Hepatocyte (in vitro differentiated cells): ENCODE measurements at regions not wholly inside any gene's neighbourhood (a gene's known extent, or its start where the extent isn't known, plus 50 kb on each side); places are given as distances from the start of the nearest gene placed in this dataset.

Experiments
- DNase-seq: peaks from one replicate; pipeline ENCODE4 v3.0.0-alpha.2; 2016; ENCODE audit warnings: low spot score
- H2AFZ ChIP-seq: fragments of 200-600 bp; sonication (generic); 2 replicates; pipeline ENCODE4 v1.6.0; 2016; ENCODE audit warnings: antibody characterized with exemption, mild to moderate bottlenecking
- H3K27ac ChIP-seq: fragments of 200-600 bp; sonication (generic); 2 replicates; pipeline ENCODE4 v1.5.1; 2016; ENCODE audit warnings: mild to moderate bottlenecking
- H3K27me3 ChIP-seq: fragments of 200-600 bp; sonication (generic); 2 replicates; pipeline ENCODE4 v1.6.1; 2016
- H3K36me3 ChIP-seq: fragments of 200-600 bp; sonication (generic); replicated peaks from 2 replicates; pipeline ENCODE4 v1.5.1; 2016; ENCODE audit warnings: low read depth; ENCODE audit not compliant: insufficient read depth
- H3K4me1 ChIP-seq: fragments of 200-600 bp; sonication (generic); 2 replicates; pipeline ENCODE4 v1.5.1; 2016; ENCODE audit warnings: mild to moderate bottlenecking, moderate library complexity; ENCODE audit not compliant: insufficient read depth
- H3K4me2 ChIP-seq: fragments of 200-600 bp; sonication (generic); 2 replicates; pipeline ENCODE4 v1.6.0; 2016
- H3K4me3 ChIP-seq: fragments of 200-600 bp; sonication (generic); 2 replicates; pipeline ENCODE4 v1.5.1; 2016; ENCODE audit warnings: mild to moderate bottlenecking
- H3K79me2 ChIP-seq: fragments of 200-600 bp; sonication (generic); 2 replicates; pipeline ENCODE4 v1.6.0; 2017; ENCODE audit warnings: mild to moderate bottlenecking
- H3K9me2 ChIP-seq: fragments of 200-600 bp; sonication (generic); replicated peaks from 2 replicates; pipeline ENCODE4 v1.6.0; 2017; ENCODE audit warnings: mild to moderate bottlenecking; ENCODE audit not compliant: insufficient read depth
- H3K9me3 ChIP-seq: fragments of 200-600 bp; sonication (generic); 2 replicates; pipeline ENCODE4 v1.5.1; 2016; ENCODE audit warnings: low read depth, mild to moderate bottlenecking
- H4K20me1 ChIP-seq: fragments of 200-600 bp; sonication (generic); 2 replicates; pipeline ENCODE4 v1.6.0; 2016; ENCODE audit warnings: mild to moderate bottlenecking; ENCODE audit not compliant: insufficient read depth, poor library complexity, severe bottlenecking
- CTCF ChIP-seq: fragments of 200-600 bp; sonication (generic); IDR thresholded peaks from 2 replicates; pipeline ENCODE4 v1.5.1; 2016; ENCODE audit warnings: antibody characterized with exemption, mild to moderate bottlenecking; ENCODE audit not compliant: poor library complexity
- EZH2 ChIP-seq: fragments of 200-600 bp; sonication (generic); IDR thresholded peaks from 2 replicates; pipeline ENCODE4 v1.6.1; 2016; ENCODE audit warnings: antibody characterized with exemption, mild to moderate bottlenecking, borderline replicate concordance
- EZH2phosphoT487 ChIP-seq: fragments of 200-600 bp; sonication (generic); IDR thresholded peaks from one replicate; pipeline ENCODE4 v1.6.1; 2018; ENCODE audit warnings: antibody characterized with exemption, mild to moderate bottlenecking, low read depth, moderate library complexity; ENCODE audit not compliant: unreplicated experiment, severe bottlenecking
- WGBS: methylation state at CpG from one replicate; pipeline ENCODE4 v1.1.6; 2016; ENCODE audit warnings: low lambda C conversion rate; ENCODE audit errors: missing lambda C conversion rate; 5-methylcytosine and 5-hydroxymethylcytosine counted together

DNA sequence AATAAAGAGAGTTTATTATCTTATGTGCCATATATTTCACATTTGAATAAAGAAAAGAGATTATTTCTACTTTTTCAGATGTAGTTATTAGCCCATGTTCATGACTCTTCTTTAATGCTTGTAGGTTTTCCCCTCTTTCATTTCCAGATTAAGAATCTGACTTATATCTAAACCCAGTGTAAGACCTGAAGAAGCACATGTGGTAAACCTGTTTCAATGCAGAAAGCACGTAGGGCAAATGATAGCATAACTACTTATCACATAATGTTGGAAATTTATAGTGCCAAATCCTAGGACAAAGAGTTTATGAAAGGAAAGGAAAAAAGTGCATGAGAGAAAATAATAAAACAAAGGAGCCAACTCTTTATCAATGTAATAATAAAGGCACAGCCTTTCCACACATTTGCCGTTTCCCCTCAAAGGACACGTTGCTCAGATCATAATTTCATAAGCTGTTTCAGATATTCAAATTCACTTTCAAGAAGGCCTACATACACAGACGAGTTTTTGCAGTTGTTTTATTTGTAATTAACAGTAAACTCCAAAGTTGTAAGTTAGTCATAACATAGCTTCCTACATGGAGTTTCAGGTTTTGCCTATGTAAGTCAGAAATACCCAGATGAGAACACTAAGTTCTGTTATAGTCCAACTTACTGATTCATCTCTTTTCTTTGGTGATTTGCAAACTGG is 88.8 kb upstream of the MDFIC start:
- Histone ChIP-seq H3K4me1 (no peaks in the 10 kb centered on the region), H3K27ac (no peak overlapping the region), H3K36me3 (no peaks in the 10 kb centered on the region), H4K20me1 (no peaks in the 10 kb centered on the region), H3K79me2 (no peaks in the 10 kb centered on the region), H3K27me3 (no peaks in the 10 kb centered on the region), H3K4me2 (no peak overlapping the region), H3K9me3 (no peaks in the 10 kb centered on the region), H3K4me3 (no peak overlapping the region), H2AFZ (no peak overlapping the region), H3K9me2 (no peaks in the 10 kb centered on the region)
- DNase-seq, result no peak
- TF ChIP-seq EZH2, result no peak
- WGBS, result 85% methylated on average over 4 of the region's 4 CpGs

GRCh38 chr7:114835303-114835702 is 86.6 kb upstream of the MDFIC start:
- WGBS, result 83% methylated on average over 1 of the region's 1 CpG
- TF ChIP-seq CTCF (no peak), EZH2phosphoT487 (no peak), EZH2 (no peak)

GRCh38 chr7:114835861-114836260 is 86.0 kb upstream of the MDFIC start:
- Histone ChIP-seq H3K4me3 (no peak overlapping the region), H2AFZ (no peak overlapping the region)
- WGBS, result 26% methylated on average over 1 of the region's 1 CpG

More at GRCh38 chr7:114835303-114835702, 86.6 kb upstream of the MDFIC start:
- Histone ChIP-seq H3K36me3 (no peaks in the 10 kb centered on the region), H3K27me3 (no peaks in the 10 kb centered on the region), H4K20me1 (no peaks in the 10 kb centered on the region), H2AFZ (no peak overlapping the region), H3K9me2 (no peaks in the 10 kb centered on the region), H3K4me1 (no peaks in the 10 kb centered on the region), H3K4me3 (no peak overlapping the region), H3K79me2 (no peaks in the 10 kb centered on the region), H3K27ac (no peak overlapping the region), H3K4me2 (no peak overlapping the region), H3K9me3 (no peaks in the 10 kb centered on the region)
- DNase-seq, result no peak

More at GRCh38 chr7:114835861-114836260, 86.0 kb upstream of the MDFIC start:
- Histone ChIP-seq H4K20me1 (no peaks in the 10 kb centered on the region), H3K9me3 (no peaks in the 10 kb centered on the region), H3K79me2 (no peaks in the 10 kb centered on the region), H3K4me1 (no peaks in the 10 kb centered on the region), H3K9me2 (no peaks in the 10 kb centered on the region), H3K27ac (no peak overlapping the region), H3K4me2 (no peak overlapping the region), H3K36me3 (no peaks in the 10 kb centered on the region), H3K27me3 (no peaks in the 10 kb centered on the region)
- no peak for TF ChIP-seq EZH2
- no peak for TF ChIP-seq EZH2phosphoT487
- no peak for TF ChIP-seq CTCF
- DNase-seq, result no peak
